ENCODE measurements at regions not wholly inside any gene's neighbourhood (a gene's known extent, or its start where the extent isn't known, plus 50 kb on each side); places are given as distances from the start of the nearest gene placed in this dataset.

DNA sequence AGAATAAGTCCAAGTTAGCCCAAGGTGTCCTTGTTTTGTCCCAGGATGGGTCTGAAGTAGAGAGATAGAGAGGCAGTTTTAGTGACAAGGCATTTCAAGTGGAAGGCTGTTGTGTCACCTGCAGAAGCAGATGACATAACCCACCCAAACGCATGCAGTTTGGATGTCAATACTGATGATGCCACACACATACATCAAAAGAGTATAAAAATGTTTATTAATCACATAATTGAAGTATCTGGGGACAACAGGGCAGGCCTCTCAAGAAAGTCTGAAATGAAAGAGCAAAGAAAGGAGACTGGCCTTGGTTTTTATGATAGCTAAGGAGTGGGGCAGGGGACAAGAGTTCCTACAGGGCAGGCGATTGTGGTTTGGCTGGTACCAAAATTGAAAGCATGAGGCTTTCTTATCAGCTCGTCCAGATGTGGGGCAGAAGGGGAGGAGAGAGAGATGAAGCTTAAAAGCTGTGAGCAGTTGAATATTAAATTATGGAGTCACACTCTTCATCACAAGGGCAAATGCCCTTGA lies 78.4 kb upstream of the TSPAN8 start:
- DNase-seq (ENCODE audit: low read depth): no peak

DNA sequence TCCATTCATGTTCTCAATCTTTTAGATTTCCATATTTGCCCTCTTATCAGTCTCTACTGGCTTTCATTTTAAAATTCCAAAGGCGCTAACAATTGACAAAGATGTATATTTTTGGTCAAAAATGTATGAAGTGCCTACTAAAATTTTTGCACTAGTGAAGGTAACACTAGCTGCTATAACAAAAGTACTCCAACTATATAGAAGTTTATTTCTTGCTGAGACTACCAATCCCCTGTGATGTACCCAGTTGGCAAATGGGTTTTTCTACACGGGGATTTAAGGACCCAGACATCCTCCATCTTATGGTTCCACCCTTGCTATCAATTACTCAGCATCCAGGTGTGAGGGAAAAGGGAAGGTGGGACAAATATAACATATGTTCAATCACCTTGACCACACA lies 75.3 kb upstream of the TSPAN8 start:
- DNase-seq (ENCODE audit: low read depth): no peak

DNA sequence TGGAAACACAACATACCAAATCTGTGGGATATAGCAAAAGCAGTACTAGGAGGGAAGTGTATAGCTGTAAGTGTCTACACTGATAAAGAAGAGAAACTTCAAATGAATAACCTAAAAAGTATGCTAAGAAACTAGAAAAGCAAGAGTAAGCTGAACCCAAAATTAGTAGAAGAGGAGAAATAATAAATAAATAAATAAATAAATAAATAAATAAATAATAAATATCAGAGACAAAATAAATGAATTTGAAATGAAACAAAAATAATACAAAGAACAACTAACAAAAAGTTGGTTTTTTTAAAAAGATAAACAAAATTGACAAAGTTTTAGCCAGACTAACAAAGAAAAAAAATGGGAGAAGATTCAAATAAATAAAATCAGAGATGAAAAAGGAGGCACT lies 72.7 kb upstream of the TSPAN8 start:
- no peak for DNase-seq (ENCODE audit: low read depth)

DNA sequence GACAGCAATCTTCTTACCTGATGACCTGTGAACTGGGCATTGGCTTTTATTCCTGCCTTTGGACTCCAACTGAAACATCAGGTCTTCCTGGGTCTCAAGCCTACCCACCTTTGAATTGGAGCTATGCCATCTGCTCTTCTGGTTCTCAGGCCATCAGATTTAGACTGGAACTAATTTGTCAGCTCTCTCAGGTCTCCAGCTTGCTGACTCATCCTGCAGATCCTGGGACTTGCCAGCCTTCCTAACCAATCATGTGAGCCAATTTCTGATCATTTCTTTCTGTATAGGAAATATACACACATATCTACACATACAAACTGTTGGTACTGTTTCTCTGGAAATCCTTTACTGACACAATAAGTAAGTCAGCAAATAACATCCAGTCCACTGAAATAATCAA lies 65.3 kb upstream of the TSPAN8 start:
- no peak for DNase-seq (ENCODE audit: low read depth)

DNA sequence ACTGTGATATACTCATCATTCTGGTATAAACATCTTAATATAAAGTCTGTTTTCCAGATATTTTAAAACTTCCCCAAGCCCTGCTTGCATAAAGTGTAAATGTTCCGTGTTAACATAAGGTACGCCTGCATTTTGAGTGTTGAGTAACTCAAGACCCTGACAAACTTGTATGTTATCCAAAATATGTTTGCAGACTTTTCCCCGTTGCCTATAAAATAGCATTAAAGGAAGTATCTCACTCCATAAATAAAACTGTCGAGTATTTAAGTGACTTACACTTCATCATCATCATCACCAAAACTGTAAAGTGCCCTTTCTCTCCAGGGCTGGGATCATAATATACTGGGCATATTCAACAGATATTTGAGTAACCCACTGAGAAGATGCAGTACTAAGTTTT lies 64.6 kb upstream of the TSPAN8 start:
- no peak for DNase-seq (ENCODE audit: low read depth)

DNA sequence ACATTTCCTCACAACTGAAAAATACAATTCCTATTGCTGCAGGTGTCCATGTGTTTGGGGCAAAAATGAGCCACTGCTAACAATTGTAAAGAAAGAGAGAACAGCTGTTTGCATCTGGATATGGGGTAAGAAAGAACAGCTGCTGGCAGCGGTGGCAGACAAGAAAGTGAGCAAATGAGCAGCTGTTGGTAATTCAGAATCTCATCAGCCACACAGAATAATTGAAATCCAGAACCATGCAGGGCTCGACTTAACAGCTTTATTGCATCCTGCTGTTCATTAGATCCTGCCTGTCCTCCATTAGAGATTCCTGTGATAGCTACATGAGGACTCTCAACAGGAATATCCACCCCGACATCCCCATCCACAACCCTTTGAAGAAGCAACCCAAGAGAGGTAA lies 62.5 kb upstream of the TSPAN8 start:
- DNase-seq (ENCODE audit: low read depth): no peak

DNA sequence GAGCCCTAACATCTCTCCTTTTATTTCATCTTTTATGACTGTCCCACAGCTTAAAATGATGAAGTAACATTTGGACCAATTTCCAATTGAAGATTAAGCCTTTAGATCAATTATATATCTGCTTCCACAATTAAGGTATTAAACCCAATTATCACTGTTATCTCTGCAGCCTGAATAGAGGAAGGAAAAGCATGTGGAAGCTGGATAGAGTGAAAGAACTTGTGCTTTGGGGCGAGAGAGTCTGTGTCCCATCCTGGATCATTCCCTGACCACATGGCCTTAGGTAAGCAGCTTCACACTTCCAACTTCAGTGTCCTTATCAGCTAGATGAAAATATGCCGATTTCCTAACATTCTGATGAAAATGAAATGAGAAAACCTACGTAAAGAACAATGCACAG lies 61.4 kb upstream of the TSPAN8 start:
- no peak for DNase-seq (ENCODE audit: low read depth)

DNA sequence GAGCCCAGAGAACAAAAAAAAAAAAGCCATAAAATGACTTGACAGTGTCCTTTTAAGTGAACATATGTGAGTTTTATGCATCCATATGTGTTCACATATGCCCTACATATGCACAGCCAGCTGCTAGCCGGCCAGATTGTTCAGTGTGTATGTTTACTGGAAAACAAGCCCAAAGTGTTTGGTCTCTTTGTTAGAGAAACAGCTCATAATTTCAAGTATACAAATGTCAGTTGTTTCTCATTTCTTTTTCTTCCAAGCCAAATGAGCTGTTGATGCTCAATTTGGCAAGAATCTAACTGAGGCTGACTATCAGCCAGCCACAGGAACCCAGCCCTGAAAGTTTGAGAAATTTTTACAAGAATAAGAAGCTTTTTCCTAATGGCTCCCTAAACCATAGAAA lies 60.8 kb upstream of the TSPAN8 start:
- DNase-seq (ENCODE audit: low read depth): no peak

DNA sequence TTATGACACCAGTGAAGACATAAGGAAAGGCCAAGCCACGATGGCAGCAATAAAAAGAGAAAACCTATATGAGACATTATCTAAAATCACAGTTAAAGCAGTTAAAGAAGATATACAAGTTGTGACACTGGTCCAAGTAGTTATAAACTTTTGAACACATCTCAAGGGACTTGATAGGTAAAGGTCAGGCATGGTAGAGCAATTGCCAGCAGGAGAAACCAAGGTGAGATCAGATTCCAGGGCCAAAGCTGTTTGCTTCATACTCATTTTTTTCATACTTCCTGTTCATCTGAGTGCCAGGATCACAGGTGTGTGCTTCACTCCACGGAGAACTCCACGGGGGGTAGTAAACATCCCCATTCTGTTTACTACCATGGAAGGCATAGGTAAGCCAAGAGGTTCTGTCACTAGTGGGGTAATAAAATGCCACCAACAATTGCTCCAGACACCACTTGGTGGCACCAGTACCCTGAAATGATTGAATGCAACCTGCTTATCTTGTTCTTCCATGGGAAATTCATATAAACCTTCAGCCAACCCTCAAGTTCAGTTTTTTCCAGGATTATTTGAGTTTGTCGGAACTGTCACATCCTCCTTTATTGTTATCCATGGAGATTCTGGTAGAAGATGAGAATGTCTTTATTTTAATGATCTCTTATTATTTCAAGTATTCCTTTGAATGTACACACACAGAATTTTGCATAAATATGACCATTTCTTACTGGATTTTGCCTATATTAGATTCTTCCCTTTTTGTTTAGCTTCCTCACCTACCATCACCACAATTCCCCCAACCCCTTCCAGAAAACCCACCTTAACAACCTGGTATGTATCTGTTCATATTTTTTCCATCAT lies 59.2 kb upstream of the TSPAN8 start:
- peak; percentile 1 for DNase-seq (ENCODE audit: low read depth)

DNA sequence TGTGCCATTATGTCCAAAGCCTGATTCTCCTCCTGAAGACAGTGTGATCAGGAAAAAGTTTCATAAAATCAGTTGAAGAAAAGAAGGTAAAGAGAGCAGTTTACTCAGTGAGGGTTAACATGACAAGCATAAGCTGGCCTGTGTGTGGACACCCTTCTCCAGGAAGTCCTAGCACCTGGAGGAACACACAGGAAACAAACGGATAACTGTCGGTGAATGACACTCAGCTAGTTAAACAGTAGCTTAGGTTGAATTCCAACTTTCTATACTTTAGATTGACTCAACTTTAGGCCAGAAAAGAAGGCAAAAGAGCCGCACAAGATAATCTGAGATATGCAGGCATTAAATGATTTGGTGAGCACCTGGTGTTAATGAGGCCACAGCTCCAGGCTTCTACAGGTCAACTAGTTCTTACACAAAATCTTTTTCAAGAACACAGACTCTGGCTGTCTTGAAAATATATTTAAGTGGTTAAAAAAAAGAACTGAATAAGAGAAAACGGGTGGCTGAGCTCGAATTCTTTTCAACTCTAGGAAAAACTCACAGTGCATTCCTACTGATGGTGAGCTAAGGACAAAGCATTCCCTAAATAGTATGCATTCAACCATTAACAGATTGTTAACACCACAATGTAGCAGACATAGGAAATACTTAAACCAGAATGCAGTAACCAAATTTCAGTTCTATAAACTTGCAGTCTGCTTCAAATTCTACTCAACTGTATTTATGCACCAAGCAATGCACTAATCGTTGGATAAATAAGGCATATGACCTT lies 56.9 kb upstream of the TSPAN8 start:
- DNase-seq (ENCODE audit: low read depth): no peak

DNA sequence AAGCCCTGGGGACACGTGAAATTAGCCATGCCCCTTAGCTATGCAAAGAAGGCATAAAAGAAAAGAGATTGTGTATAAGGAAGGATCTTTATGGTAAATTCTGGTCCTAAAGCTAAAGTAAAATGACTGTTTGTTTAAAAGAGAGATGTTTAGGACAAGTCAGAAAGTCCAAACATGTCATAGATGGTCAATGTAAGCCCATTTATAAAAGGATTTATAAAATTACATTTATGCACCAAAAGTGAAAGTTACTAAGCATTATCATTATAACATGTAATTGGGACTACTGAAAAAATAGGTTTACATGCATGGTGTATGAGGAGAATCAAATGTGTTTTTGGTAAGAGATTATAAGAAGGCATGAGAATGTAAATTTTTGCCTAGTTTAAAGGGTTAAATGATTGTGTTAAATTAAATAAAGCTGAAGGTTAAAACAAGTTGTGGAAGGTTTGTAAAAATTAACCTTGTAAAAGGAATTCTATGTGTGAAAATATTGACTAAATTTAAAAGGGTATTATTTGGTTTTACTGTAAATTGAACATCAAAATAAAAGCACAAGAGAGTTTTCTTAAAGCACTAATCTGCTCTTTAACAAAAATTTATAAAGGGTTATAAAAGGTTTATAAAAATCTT lies 50.4 kb upstream of the TSPAN8 start:
- peak; percentile 2 for DNase-seq (ENCODE audit: low read depth)

All from RPMI7951 (cell line).